SKM-1 (cell line): ENCODE measurements at regions not wholly inside any gene's neighbourhood (a gene's known extent, or its start where the extent isn't known, plus 50 kb on each side); places are given as distances from the start of the nearest gene placed in this dataset.

Experiments used
- DNase-seq: peaks from one replicate; lab custom pipeline; 2025; ENCODE audit not compliant: unreplicated experiment; lab: John Stamatoyannopoulos, UW

- no peak for DNase-seq
These were observed 1149.4 kb upstream of the ZEB2 start for GRCh38 chr2:145669301-145669700.

- DNase-seq, result no peak
These were observed 1146.6 kb upstream of the ZEB2 start for GRCh38 chr2:145666552-145666951.

GRCh38 chr2:145657265-145657664 is 1137.3 kb upstream of the ZEB2 start:
- no peak for DNase-seq

- DNase-seq, result no peak
These were observed 1135.3 kb upstream of the ZEB2 start for GRCh38 chr2:145655165-145655765.

GRCh38 chr2:145654746-145655145 is 1134.8 kb upstream of the ZEB2 start:
- DNase-seq, result no peak

- no peak for DNase-seq
These were observed 1134.2 kb upstream of the ZEB2 start for GRCh38 chr2:145654156-145654555.

- no peak for DNase-seq
These were observed 1133.6 kb upstream of the ZEB2 start for GRCh38 chr2:145653553-145653952.

GRCh38 chr2:145652571-145653545 is 1132.9 kb upstream of the ZEB2 start:
- DNase-seq, result no peak

GRCh38 chr2:145652036-145652435 is 1132.1 kb upstream of the ZEB2 start:
- DNase-seq, result no peak

- DNase-seq, result no peak
These were observed 1130.3 kb upstream of the ZEB2 start for GRCh38 chr2:145650226-145650625.

GRCh38 chr2:145649061-145649460 is 1129.1 kb upstream of the ZEB2 start:
- no peak for DNase-seq

GRCh38 chr2:145644820-145645302 is 1124.9 kb upstream of the ZEB2 start:
- no peak for DNase-seq

GRCh38 chr2:145638675-145639074 is 1118.8 kb upstream of the ZEB2 start:
- DNase-seq, result no peak

- no peak for DNase-seq
These were observed 1115.9 kb upstream of the ZEB2 start for GRCh38 chr2:145635706-145636427.

- no peak for DNase-seq
These were observed 1111.6 kb upstream of the ZEB2 start for GRCh38 chr2:145631561-145631960.

GRCh38 chr2:145626301-145626700 is 1106.4 kb upstream of the ZEB2 start:
- no peak for DNase-seq

- DNase-seq, result no peak
These were observed 1105.2 kb upstream of the ZEB2 start for GRCh38 chr2:145625111-145625510.

GRCh38 chr2:145623136-145623535 is 1103.2 kb upstream of the ZEB2 start:
- no peak for DNase-seq

GRCh38 chr2:145622285-145622684 is 1102.4 kb upstream of the ZEB2 start:
- no peak for DNase-seq

- no peak for DNase-seq
These were observed 1098.0 kb upstream of the ZEB2 start for GRCh38 chr2:145617906-145618305.

- DNase-seq, result no peak
These were observed 1097.5 kb upstream of the ZEB2 start for GRCh38 chr2:145617420-145617819.

- DNase-seq, result no peak
These were observed 1095.7 kb upstream of the ZEB2 start for GRCh38 chr2:145615626-145616025.
